NB4 (cell line): ENCODE measurements at regions not wholly inside any gene's neighbourhood (a gene's known extent, or its start where the extent isn't known, plus 50 kb on each side); places are given as distances from the start of the nearest gene placed in this dataset.

Source experiments
- CTCF ChIP-seq: IDR thresholded peaks from one replicate; pipeline ENCODE4 v1.5.1; 2012; ENCODE audit warnings: low read depth, low read length
- MAX ChIP-seq: IDR thresholded peaks from 2 replicates; pipeline ENCODE4 v1.6.1; 2011; ENCODE audit warnings: low read depth, low read length
- MYC ChIP-seq: IDR thresholded peaks from 2 replicates; pipeline ENCODE4 v1.6.1; 2011; ENCODE audit warnings: low read depth, low read length
- POLR2A ChIP-seq: IDR thresholded peaks from 2 replicates; pipeline ENCODE4 v1.6.1; 2011; ENCODE audit warnings: mild to moderate bottlenecking; ENCODE audit not compliant: insufficient read length; ENCODE audit errors: extremely low read depth

- no peak for TF ChIP-seq CTCF
- TF ChIP-seq MAX, result no peak
- TF ChIP-seq POLR2A, result no peak
- TF ChIP-seq MYC, result no peak
Measured at GRCh38 chr5:2491846-2492245, 259.6 kb downstream of the IRX2 start.
